Right atrium auricular region (tissue), 2 donors: ENCODE measurements at regions not wholly inside any gene's neighbourhood (a gene's known extent, or its start where the extent isn't known, plus 50 kb on each side); places are given as distances from the start of the nearest gene placed in this dataset.
"Not testable (repeated sequence)": the region's sequence is repeated elsewhere in the genome, so short reads cannot be mapped to it uniquely, and the experiment has no call there.

Experiments
- DNase-seq: peaks from one replicate; pipeline ENCODE4 v3.0.0-alpha.2; 2019; ENCODE audit warnings: low spot score
- H3K27ac ChIP-seq, 2 donors: fragments of 200-600 bp; sonication (generic); 1 replicate in 1 of 2; 2 replicates in 1 of 2; pipeline ENCODE4 v1.5.1; 2016 to 2019
- H3K27me3 ChIP-seq, 2 donors: fragments of 200-600 bp; sonication (generic); one replicate each; pipeline versions ENCODE4 v1.5.1 to v1.6.0; 2017 to 2019
- H3K36me3 ChIP-seq: fragments of 200-600 bp; sonication (generic); one replicate; pipeline ENCODE4 v1.5.1; 2016
- H3K4me1 ChIP-seq, 2 donors: fragments of 200-600 bp; sonication (generic); one replicate each; pipeline versions ENCODE4 v1.5.1 to v1.6.0; 2017 to 2019
- H3K4me3 ChIP-seq, 2 donors: fragments of 200-600 bp; sonication (generic); 1 replicate in 1 of 2; 2 replicates in 1 of 2; pipeline ENCODE4 v1.5.1; 2017 to 2019; ENCODE audit warnings: mild to moderate bottlenecking in 1 of 2, moderate library complexity in 1 of 2
- H3K9me3 ChIP-seq, 2 donors: fragments of 200-600 bp; sonication (generic); one replicate each; pipeline ENCODE4 v1.5.1; 2019
- CTCF ChIP-seq, 2 donors: fragments of 200-600 bp; sonication (generic); IDR thresholded peaks; one replicate each; pipeline ENCODE4 v1.5.1; 2019; ENCODE audit warnings: antibody characterized with exemption in 2 of 2

- H3K9me3 ChIP-seq, result no peaks in the 10 kb centered on the region
- no peak for TF ChIP-seq CTCF (IDR thresholded peaks at IDR 0.05)
These were observed 661.6 kb upstream of the CBLB start for GRCh38 chr3:106530367-106530766.

GRCh38 chr3:106531771-106532329, 663.0 kb upstream of the CBLB start:
- H3K9me3 ChIP-seq, H3K27ac ChIP-seq, H3K27me3 ChIP-seq, H3K4me3 ChIP-seq, DNase-seq, H3K4me1 ChIP-seq, H3K36me3 ChIP-seq: not testable (repeated sequence)

More at GRCh38 chr3:106530367-106530766, 661.6 kb upstream of the CBLB start:
- no peak overlapping the region for H3K4me3 ChIP-seq
- no peaks in the 10 kb centered on the region for H3K36me3 ChIP-seq
- H3K27ac ChIP-seq, result no peak overlapping the region
- H3K27me3 ChIP-seq, result no peaks in the 10 kb centered on the region
- no peaks in the 10 kb centered on the region for H3K4me1 ChIP-seq
- no peak for DNase-seq

GRCh38 chr3:106533093-106533787, 664.4 kb upstream of the CBLB start:
- no peak for DNase-seq
- Histone ChIP-seq H3K36me3 (no peaks in the 10 kb centered on the region), H3K9me3 (no peaks in the 10 kb centered on the region), H3K27me3 (no peaks in the 10 kb centered on the region), H3K4me1 (no peaks in the 10 kb centered on the region), H3K27ac (no peak overlapping the region), H3K4me3 (no peak overlapping the region)
- TF ChIP-seq CTCF (IDR thresholded peaks at IDR 0.05), result no peak

- Histone ChIP-seq H3K9me3 (no peaks in the 10 kb centered on the region), H3K36me3 (no peaks in the 10 kb centered on the region), H3K4me3 (no peak overlapping the region), H3K27me3 (no peaks in the 10 kb centered on the region), H3K4me1 (no peaks in the 10 kb centered on the region), H3K27ac (no peak overlapping the region)
- no peak for TF ChIP-seq CTCF (IDR thresholded peaks at IDR 0.05)
- DNase-seq, result no peak
These were observed 665.0 kb upstream of the CBLB start for GRCh38 chr3:106533788-106534160.

GRCh38 chr3:106534206-106534605, 665.4 kb upstream of the CBLB start:
- no peak for TF ChIP-seq CTCF (IDR thresholded peaks at IDR 0.05)
- H3K27ac ChIP-seq, result no peak overlapping the region
- no peaks in the 10 kb centered on the region for H3K27me3 ChIP-seq
- no peaks in the 10 kb centered on the region for H3K4me1 ChIP-seq
- no peak overlapping the region for H3K4me3 ChIP-seq
- H3K36me3 ChIP-seq, result no peaks in the 10 kb centered on the region
- DNase-seq, result no peak
- H3K9me3 ChIP-seq, result no peaks in the 10 kb centered on the region

GRCh38 chr3:106540743-106541142, 671.9 kb upstream of the CBLB start:
- no peaks in the 10 kb centered on the region for H3K36me3 ChIP-seq
- H3K9me3 ChIP-seq, result no peaks in the 10 kb centered on the region
- H3K27ac ChIP-seq, result no peak overlapping the region
- H3K4me1 ChIP-seq, result no peaks in the 10 kb centered on the region
- H3K4me3 ChIP-seq, result no peak overlapping the region
- H3K27me3 ChIP-seq, result no peaks in the 10 kb centered on the region
- TF ChIP-seq CTCF (IDR thresholded peaks at IDR 0.05), result no peak
- DNase-seq, result no peak
